CD4-positive, alpha-beta T cell treated with Interleukin-2 at 100 ng/mL for 4 hours (primary cell): ENCODE measurements at regions not wholly inside any gene's neighbourhood (a gene's known extent, or its start where the extent isn't known, plus 50 kb on each side); places are given as distances from the start of the nearest gene placed in this dataset.
"Not testable (repeated sequence)": the region's sequence is repeated elsewhere in the genome, so short reads cannot be mapped to it uniquely, and the experiment has no call there.

Experiments
- DNase-seq: peaks from one replicate; pipeline ENCODE4 v3.0.0-alpha.2; 2020; ENCODE audit warnings: low spot score

GRCh38 chr12:111248236-111249017 is 120.5 kb downstream of the PHETA1 start:
- no peak for DNase-seq

- DNase-seq: no peak
Observed at GRCh38 chr12:111247083-111247783, 121.7 kb downstream of the PHETA1 start.

GRCh38 chr12:111246477-111247011 is 122.4 kb downstream of the PHETA1 start:
- no peak for DNase-seq

- DNase-seq: no peak
Observed at GRCh38 chr12:111245701-111246476, 123.0 kb downstream of the PHETA1 start.

GRCh38 chr12:111244673-111245072 is 124.2 kb downstream of the PHETA1 start:
- no peak for DNase-seq

GRCh38 chr12:111242817-111243216 is 126.1 kb downstream of the PHETA1 start:
- not testable (repeated sequence) for DNase-seq

- DNase-seq: no peak
Observed at GRCh38 chr12:111242184-111242583, 126.7 kb downstream of the PHETA1 start.

GRCh38 chr12:111240374-111240773 is 128.5 kb downstream of the PHETA1 start:
- DNase-seq: no peak

- no peak for DNase-seq
Observed at GRCh38 chr12:111239235-111239634, 129.7 kb downstream of the PHETA1 start.

GRCh38 chr12:111238075-111238734 is 130.7 kb downstream of the PHETA1 start:
- no peak for DNase-seq

- DNase-seq: not testable (repeated sequence)
Observed at GRCh38 chr12:111234491-111234890, 134.4 kb downstream of the PHETA1 start.

GRCh38 chr12:111233786-111234185 is 135.1 kb downstream of the PHETA1 start:
- no peak for DNase-seq

GRCh38 chr12:111230649-111231048 is 138.2 kb downstream of the PHETA1 start:
- no peak for DNase-seq

- DNase-seq: no peak
Observed at GRCh38 chr12:111228916-111229666, 139.8 kb downstream of the PHETA1 start.

GRCh38 chr12:111227476-111228420 is 141.1 kb downstream of the PHETA1 start:
- DNase-seq: no peak

- DNase-seq: no peak
Observed at GRCh38 chr12:111226680-111227079, 142.2 kb downstream of the PHETA1 start.

GRCh38 chr12:111225307-111225706 is 143.6 kb downstream of the PHETA1 start:
- no peak for DNase-seq

- DNase-seq: no peak
Observed at GRCh38 chr12:111224186-111225066, 144.5 kb downstream of the PHETA1 start.

- no peak for DNase-seq
Observed at GRCh38 chr12:111222523-111222922, 146.4 kb downstream of the PHETA1 start.
